IMR-90 (cell line): ENCODE measurements at regions not wholly inside any gene's neighbourhood (a gene's known extent, or its start where the extent isn't known, plus 50 kb on each side); places are given as distances from the start of the nearest gene placed in this dataset.

Experiments used
- ATAC-seq: fragments of 200-7000 bp; cut with Tn5 transposase; 2 replicates; pipeline ENCODE4 v1.9.1; 2020; ENCODE audit warnings: low read depth, mild to moderate bottlenecking, moderate library complexity
- BruUV-seq: library from RNA; stranded (reverse); fragments of 400-500 nt; replicated peaks from 2 replicates; lab custom pipeline; 2021; lab: Mats Ljungman, UMichigan
- CTCF ChIA-PET: fragments of 300-600 bp; formaldehyde crosslinking; extraction: SDS; loops from one replicate; lab custom pipeline; 2021; ENCODE audit warnings: antibody characterized with exemption; lab: Yijun Ruan, JAX
- POLR2A ChIA-PET: fragments of 300-600 bp; sonication (Branson Sonifier 250); formaldehyde crosslinking; loops from one replicate; lab custom pipeline; 2022; ENCODE audit warnings: antibody characterized with exemption; ENCODE audit not compliant: unreplicated experiment; lab: Charles Lee
- DNase-seq: peaks from one replicate; pipeline ENCODE4 v3.0.0; 2013
- H2AFZ ChIP-seq: replicated peaks from 2 replicates; pipeline ENCODE3; 2013; ENCODE audit warnings: low read length, mild to moderate bottlenecking; ENCODE audit not compliant: poor library complexity
- H2AK5ac ChIP-seq: 2 replicates; pipeline ENCODE4 v1.6.1; 2013; ENCODE audit warnings: low read depth, low read length, inconsistent platforms
- H2AK9ac ChIP-seq: replicated peaks from 2 replicates; pipeline ENCODE3; 2013; ENCODE audit warnings: mild to moderate bottlenecking, low read depth, low read length, moderate library complexity; ENCODE audit not compliant: poor library complexity
- H2BK120ac ChIP-seq: 2 replicates; pipeline ENCODE4 v1.6.1; 2013; ENCODE audit warnings: low read depth, low read length, inconsistent platforms
- H2BK15ac ChIP-seq: 3 replicates; pipeline ENCODE4 v1.6.1; 2013; ENCODE audit warnings: low read depth, low read length, inconsistent platforms
- H2BK20ac ChIP-seq: 2 replicates; pipeline ENCODE4 v1.6.1; 2013; ENCODE audit warnings: low read depth, mild to moderate bottlenecking, inconsistent platforms, low read length, moderate library complexity
- H2BK5ac ChIP-seq: 2 replicates; pipeline ENCODE4 v1.6.1; 2013; ENCODE audit warnings: mild to moderate bottlenecking, low read depth, low read length, inconsistent platforms; ENCODE audit not compliant: poor library complexity, severe bottlenecking
- H3K14ac ChIP-seq: replicated peaks from 2 replicates; pipeline ENCODE4 v1.6.1; 2013; ENCODE audit warnings: low read depth, low read length, inconsistent platforms
- H3K18ac ChIP-seq: 2 replicates; pipeline ENCODE4 v1.6.1; 2013; ENCODE audit warnings: low read depth, low read length, control low read depth
- H3K23ac ChIP-seq: 2 replicates; pipeline ENCODE4 v1.6.1; 2013; ENCODE audit warnings: low read depth, low read length, inconsistent platforms
- H3K27ac ChIP-seq: 2 replicates; pipeline ENCODE4 v1.5.1; 2013; ENCODE audit warnings: mild to moderate bottlenecking, control low read depth, low read length; ENCODE audit not compliant: insufficient read depth
- H3K27me3 ChIP-seq: 2 replicates; pipeline ENCODE4 v1.6.1; 2013; ENCODE audit warnings: low read length; ENCODE audit not compliant: control insufficient read depth, insufficient read depth
- H3K36me3 ChIP-seq: 2 replicates; pipeline ENCODE4 v1.6.1; 2013; ENCODE audit warnings: low read length, mixed read lengths; ENCODE audit not compliant: control insufficient read depth, insufficient read depth
- H3K4ac ChIP-seq: 2 replicates; pipeline ENCODE4 v1.6.1; 2013; ENCODE audit warnings: low read depth, low read length, inconsistent platforms
- H3K4me1 ChIP-seq: 2 replicates; pipeline ENCODE4 v1.6.1; 2013; ENCODE audit warnings: low read length, mixed read lengths; ENCODE audit not compliant: control insufficient read depth, insufficient read depth
- H3K4me2 ChIP-seq: 2 replicates; pipeline ENCODE4 v1.6.1; 2013; ENCODE audit warnings: low read depth, mild to moderate bottlenecking, control low read depth, low read length, moderate library complexity
- H3K4me3 ChIP-seq: 2 replicates; pipeline ENCODE4 v1.5.1; 2013; ENCODE audit warnings: low read depth, mild to moderate bottlenecking, control low read depth, low read length, moderate library complexity; ENCODE audit not compliant: insufficient read depth
- H3K56ac ChIP-seq: 2 replicates; pipeline ENCODE4 v1.6.1; 2013; ENCODE audit warnings: low read length, inconsistent platforms; ENCODE audit not compliant: insufficient read depth; ENCODE audit errors: extremely low read depth
- H3K79me1 ChIP-seq, 2 experiments: 2 replicates each; pipeline ENCODE4 v1.6.1; 2013; ENCODE audit warnings: low read length in 2 of 2, inconsistent platforms in 1 of 2, low read depth in 1 of 2
- H3K9ac ChIP-seq: 2 replicates; pipeline ENCODE4 v1.6.1; 2013; ENCODE audit warnings: low read depth, low read length, control low read depth
- H3K9me1 ChIP-seq: 2 replicates; pipeline ENCODE4 v1.6.1; 2013; ENCODE audit warnings: low read length, inconsistent platforms; ENCODE audit not compliant: insufficient read depth
- H3K9me3 ChIP-seq: 2 replicates; pipeline ENCODE4 v1.6.1; 2013; ENCODE audit warnings: low read length; ENCODE audit not compliant: control insufficient read depth, insufficient read depth
- H4K20me1 ChIP-seq: 2 replicates; pipeline ENCODE4 v1.6.1; 2013; ENCODE audit warnings: low read length, inconsistent platforms; ENCODE audit not compliant: insufficient read depth
- H4K5ac ChIP-seq: 2 replicates; pipeline ENCODE4 v1.6.1; 2013; ENCODE audit warnings: mild to moderate bottlenecking, low read depth, low read length, control low read depth
- H4K8ac ChIP-seq, 2 experiments: 2 replicates each; pipeline ENCODE4 v1.6.1; 2013; ENCODE audit warnings: low read depth in 2 of 2, low read length in 2 of 2, control low read depth in 1 of 2, inconsistent platforms in 1 of 2
- H4K91ac ChIP-seq: 2 replicates; pipeline ENCODE4 v1.6.1; 2013; ENCODE audit warnings: low read depth, low read length, inconsistent platforms; ENCODE audit not compliant: insufficient read depth
- CEBPB ChIP-seq: IDR thresholded peaks from 2 replicates; pipeline ENCODE4 v1.6.1; 2012; ENCODE audit warnings: low read depth, low read length, improper control_type of control experiment
- ELK1 ChIP-seq: fragments of 150-350 bp; IDR thresholded peaks from 2 replicates; pipeline ENCODE4 v1.6.1; 2016; ENCODE audit warnings: low read depth, mild to moderate bottlenecking, low read length, moderate library complexity, borderline replicate concordance
- MAFK ChIP-seq: IDR thresholded peaks from 2 replicates; pipeline ENCODE4 v1.6.1; 2012; ENCODE audit warnings: low read depth, low read length, improper control_type of control experiment
- MAZ ChIP-seq: IDR thresholded peaks from 2 replicates; pipeline ENCODE4 v1.6.1; 2012; ENCODE audit warnings: low read depth, mild to moderate bottlenecking, low read length, improper control_type of control experiment, moderate library complexity, borderline replicate concordance
- MXI1 ChIP-seq: IDR thresholded peaks from 2 replicates; pipeline ENCODE4 v1.6.1; 2012; ENCODE audit warnings: low read depth, mild to moderate bottlenecking, low read length, moderate library complexity, borderline replicate concordance
- POLR2A ChIP-seq: IDR thresholded peaks from 2 replicates; pipeline ENCODE4 v1.6.1; 2012; ENCODE audit warnings: mild to moderate bottlenecking, low read depth, low read length
- RCOR1 ChIP-seq: IDR thresholded peaks from 2 replicates; pipeline ENCODE4 v1.6.1; 2012; ENCODE audit warnings: mild to moderate bottlenecking, low read length, improper control_type of control experiment; ENCODE audit not compliant: insufficient replicate concordance
- SMC3 ChIP-seq: fragments of 150-350 bp; IDR thresholded peaks from 2 replicates; pipeline ENCODE4 v1.6.1; 2016; ENCODE audit warnings: low read depth, mild to moderate bottlenecking, antibody characterized with exemption, low read length, moderate library complexity
- WGBS, 2 experiments: methylation state at CpG; one replicate each; pipeline versions ENCODE4 v1.1.5 to v1.1.7; 2013; ENCODE audit warnings: missing lambda C conversion rate in 2 of 2; ENCODE audit not compliant: insufficient read length in 1 of 2; ENCODE audit errors: extremely low coverage in 2 of 2; 5-methylcytosine and 5-hydroxymethylcytosine counted together
- dilution Hi-C: fragments of 300-500 bp; cut with HindIII; formaldehyde crosslinking; loops from one replicate; pipeline ENCODE4 v1.14.3; 2018; ENCODE audit warnings: low sequenced_read_pairs; ENCODE audit not compliant: unreplicated experiment
- in situ Hi-C: fragments of 300-500 bp; cut with MboI; formaldehyde crosslinking; loops from 3 replicates; pipeline ENCODE4 v1.14.3; 2019; ENCODE audit warnings: low sequenced_read_pairs, inconsistent platforms, mixed read lengths
- intact Hi-C: fragments of 100-400 bp; cut with micrococcal nuclease; formaldehyde crosslinking; loops from 2 replicates; pipeline ENCODE4 v1.10.0; 2022

- DNase-seq (no peak), ATAC-seq (no peak)
- H3K4me3 ChIP-seq = no peak overlapping the region
- no peak overlapping the region for H2BK15ac ChIP-seq
- no peak overlapping the region for H2AFZ ChIP-seq
- no peaks in the 10 kb centered on the region for H4K20me1 ChIP-seq
- no peaks in the 10 kb centered on the region for H3K9me1 ChIP-seq
- H2BK120ac ChIP-seq = no peak overlapping the region
- H3K4ac ChIP-seq = no peak overlapping the region
- H3K23ac ChIP-seq = no peak overlapping the region
- CTCF ChIA-PET = no interaction called here
- H4K8ac ChIP-seq = no peak overlapping the region
- H2AK9ac ChIP-seq = no peak overlapping the region
- no peak overlapping the region for H3K14ac ChIP-seq
- no peaks in the 10 kb centered on the region for H3K79me1 ChIP-seq
- H3K18ac ChIP-seq = no peak overlapping the region
- H3K56ac ChIP-seq = no peak overlapping the region
- H3K27ac ChIP-seq = no peak overlapping the region
- 64% methylated on average over 5 of the region's 13 CpGs; no CpG with 5 or more reads in 1 of the 2 experiments for WGBS, 2 experiments
- no peak overlapping the region for H3K4me2 ChIP-seq
- POLR2A ChIA-PET = no interaction called here
- no peak for TF ChIP-seq MAZ
- TF ChIP-seq ELK1 = no peak
- TF ChIP-seq RCOR1 = no peak
- TF ChIP-seq MXI1 = no peak
- no peak for TF ChIP-seq SMC3
- no peak for TF ChIP-seq MAFK
- TF ChIP-seq CEBPB = no peak
- TF ChIP-seq POLR2A = no peak
- H4K91ac ChIP-seq = no peak overlapping the region
- dilution Hi-C loops = no loop called here
- H4K5ac ChIP-seq = no peak overlapping the region
- in situ Hi-C loops = no loop called here
- no peaks in the 10 kb centered on the region for H3K36me3 ChIP-seq
- H3K4me1 ChIP-seq = no peaks in the 10 kb centered on the region
- no peak overlapping the region for H2AK5ac ChIP-seq
- H2BK20ac ChIP-seq = no peak overlapping the region
- no peak overlapping the region for H2BK5ac ChIP-seq
- BruUV-seq = no TSS peak
- intact Hi-C loops = no loop called here
- H3K9me3 ChIP-seq = peaks cover 22% of the 10 kb centered on the region
- no peak overlapping the region for H3K9ac ChIP-seq
- no peaks in the 10 kb centered on the region for H3K27me3 ChIP-seq
Measured at GRCh38 chr2:239516286-239516953, 115.6 kb upstream of the HDAC4 start.
